Right renal cortex interstitium (tissue), 3 donors: ENCODE measurements at regions not wholly inside any gene's neighbourhood (a gene's known extent, or its start where the extent isn't known, plus 50 kb on each side); places are given as distances from the start of the nearest gene placed in this dataset.

ENCODE experiments used
- DNase-seq, 3 donors: peaks; one replicate each; pipeline ENCODE4 v3.0.0-alpha.2; 2013; ENCODE audit warnings: low read depth in 3 of 3, low spot score in 2 of 3

GRCh38 chr22:48288376-48288940 is 1526.0 kb downstream of the TBC1D22A start:
- no peak for DNase-seq

- DNase-seq = no peak
Observed at GRCh38 chr22:48287031-48287430, 1524.6 kb downstream of the TBC1D22A start.

- no peak for DNase-seq
Observed at GRCh38 chr22:48284671-48285070, 1522.2 kb downstream of the TBC1D22A start.

DNA sequence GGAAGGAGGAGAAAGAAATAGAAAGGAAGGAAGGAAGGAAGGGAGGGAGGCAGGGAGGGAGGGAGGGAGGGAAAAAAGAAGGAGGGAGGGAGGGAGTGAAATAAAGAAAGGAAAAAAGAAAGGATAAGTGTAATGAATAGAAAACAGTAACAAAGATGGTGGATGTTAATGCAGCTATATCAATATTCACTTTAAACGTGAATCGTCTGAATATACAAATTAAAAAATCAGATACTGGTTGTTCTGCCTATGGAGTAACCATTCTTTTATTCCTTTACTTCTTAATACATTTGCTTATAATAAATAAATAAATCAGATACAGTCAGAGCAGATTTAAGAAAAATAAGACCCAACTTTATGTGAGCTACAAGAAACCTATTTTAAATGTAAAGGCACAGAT is 1520.4 kb downstream of the TBC1D22A start:
- DNase-seq = no peak

- DNase-seq = no peak
Observed at GRCh38 chr22:48279461-48279756, 1517.0 kb downstream of the TBC1D22A start.

- no peak for DNase-seq
Observed at GRCh38 chr22:48278620-48279460, 1516.4 kb downstream of the TBC1D22A start.

DNA sequence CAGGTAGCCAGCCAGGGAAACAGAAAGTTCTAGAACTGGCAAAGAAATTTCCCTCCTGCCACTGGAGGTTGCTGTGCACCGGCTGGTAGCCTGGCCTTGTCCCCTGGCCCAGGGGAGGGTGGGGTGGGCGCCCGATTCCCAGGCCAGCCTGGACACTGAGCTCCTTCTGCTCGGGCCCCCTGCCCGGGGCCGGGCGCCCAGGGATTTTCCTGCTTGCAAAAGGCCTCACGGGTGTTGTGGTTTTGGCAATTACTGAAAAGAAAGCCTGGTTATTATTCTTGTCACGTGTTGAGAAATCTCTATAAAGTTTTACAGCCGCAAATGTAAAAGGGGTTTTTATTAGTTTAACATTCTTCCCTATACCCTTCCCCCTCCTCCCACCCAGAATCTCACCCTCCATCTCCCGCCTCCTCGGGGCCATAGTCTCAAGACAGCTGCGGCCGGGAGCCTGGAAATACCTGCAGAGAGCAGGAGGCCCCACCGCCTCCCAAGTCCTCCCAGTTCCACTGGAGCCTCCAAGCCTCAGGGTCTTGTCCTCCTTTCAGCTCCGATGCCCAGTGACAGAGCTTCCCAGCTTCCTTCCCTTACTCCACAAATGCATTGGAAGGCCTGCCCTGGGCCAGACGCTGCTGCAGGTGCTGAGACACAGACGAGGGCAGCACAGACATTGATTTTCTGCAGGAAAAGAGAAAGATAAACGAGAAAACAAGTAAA is 1515.6 kb downstream of the TBC1D22A start:
- no peak for DNase-seq

DNA sequence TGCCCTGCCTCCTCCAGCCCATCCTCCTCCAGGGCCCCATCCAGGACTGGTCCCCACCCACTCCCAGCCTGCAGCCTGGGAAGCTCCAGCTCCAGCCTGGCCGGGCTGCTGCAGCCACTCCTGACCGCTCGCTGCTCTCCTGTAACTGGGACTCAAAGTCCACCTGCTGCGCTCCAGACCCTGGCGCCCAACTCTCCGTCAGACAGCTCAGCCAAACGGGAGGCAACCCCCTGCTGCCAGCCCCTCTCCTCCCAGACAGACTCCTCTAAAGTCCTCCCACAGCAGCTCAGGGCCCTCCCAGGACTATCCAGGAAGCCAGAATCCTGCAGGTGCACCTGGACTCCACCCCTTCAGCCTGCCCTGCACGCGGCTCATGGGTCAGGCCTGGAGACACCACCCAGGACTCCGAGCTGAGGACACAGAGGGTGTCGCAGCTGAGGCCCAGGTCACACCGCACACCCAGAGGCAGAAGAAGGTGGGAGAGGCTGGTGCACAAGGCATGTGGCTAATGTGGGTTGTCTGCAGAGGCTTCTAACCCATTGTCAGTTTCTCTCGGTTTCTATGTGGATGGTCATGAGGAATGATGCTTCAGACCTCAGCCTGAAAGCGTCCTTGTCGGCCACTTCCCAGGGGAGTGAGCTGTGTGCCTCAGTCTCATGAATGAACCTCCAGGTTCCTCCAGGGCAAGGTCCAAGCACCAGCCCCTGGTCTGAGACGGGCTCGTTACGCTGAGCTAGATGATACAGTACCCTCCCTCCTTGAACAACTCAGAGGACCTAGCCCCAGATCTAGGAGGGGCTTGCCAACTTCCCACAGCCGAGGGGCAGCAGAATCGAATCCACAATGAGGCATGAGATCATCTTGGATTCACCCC is 1514.8 kb downstream of the TBC1D22A start:
- no peak for DNase-seq

- no peak for DNase-seq
Observed at GRCh38 chr22:48275412-48275811, 1513.0 kb downstream of the TBC1D22A start.

DNA sequence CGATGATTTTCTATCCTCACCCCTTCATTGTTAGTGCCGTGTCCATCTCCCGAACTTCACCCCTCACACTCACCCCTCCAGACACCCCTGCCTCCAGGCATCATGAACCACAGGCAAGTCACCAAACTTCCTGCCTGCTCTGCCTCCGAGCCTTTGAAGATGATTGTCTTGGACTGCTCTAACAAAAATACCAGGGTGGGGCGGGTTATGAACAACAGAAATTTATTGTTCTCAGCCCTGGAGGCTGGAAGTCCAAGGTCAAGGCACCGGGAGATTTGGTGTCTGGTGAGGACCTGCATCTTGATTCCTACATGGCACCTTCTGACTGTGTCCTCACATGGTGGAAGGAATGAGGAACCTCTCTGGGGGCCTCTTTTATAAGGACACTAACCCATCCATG is 1508.3 kb downstream of the TBC1D22A start:
- no peak for DNase-seq

DNA sequence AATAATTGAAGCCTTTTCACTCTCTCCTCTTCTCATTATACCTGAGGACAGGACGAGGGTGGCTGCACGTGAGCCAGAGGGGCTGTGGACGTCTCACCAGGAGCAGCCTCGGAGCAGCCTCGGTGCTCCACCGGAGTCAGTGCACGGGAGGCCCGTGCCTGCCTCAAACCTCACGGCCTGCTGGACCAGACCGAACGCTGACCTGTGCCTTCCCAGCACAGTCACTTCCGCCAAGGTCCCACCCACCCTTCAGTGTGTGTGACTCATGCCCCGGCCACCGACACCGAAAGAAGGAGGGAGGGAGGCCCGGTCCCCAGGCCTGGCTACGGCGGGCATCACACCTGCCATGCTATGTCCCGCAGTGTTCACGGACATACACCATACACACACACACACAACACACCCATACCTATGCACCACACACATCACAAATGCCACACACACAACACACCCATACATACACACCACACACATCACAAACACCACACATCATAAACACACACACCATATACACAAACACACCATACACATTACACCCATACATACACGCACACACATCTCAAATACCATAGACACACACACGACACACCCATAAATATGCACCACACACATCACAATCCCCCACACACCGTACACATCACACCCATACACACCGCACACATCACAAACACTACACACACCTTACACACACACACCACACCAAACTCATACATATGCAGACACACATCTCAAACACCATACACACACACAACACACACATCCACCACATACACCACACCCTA is 1506.5 kb downstream of the TBC1D22A start:
- no peak for DNase-seq

DNA sequence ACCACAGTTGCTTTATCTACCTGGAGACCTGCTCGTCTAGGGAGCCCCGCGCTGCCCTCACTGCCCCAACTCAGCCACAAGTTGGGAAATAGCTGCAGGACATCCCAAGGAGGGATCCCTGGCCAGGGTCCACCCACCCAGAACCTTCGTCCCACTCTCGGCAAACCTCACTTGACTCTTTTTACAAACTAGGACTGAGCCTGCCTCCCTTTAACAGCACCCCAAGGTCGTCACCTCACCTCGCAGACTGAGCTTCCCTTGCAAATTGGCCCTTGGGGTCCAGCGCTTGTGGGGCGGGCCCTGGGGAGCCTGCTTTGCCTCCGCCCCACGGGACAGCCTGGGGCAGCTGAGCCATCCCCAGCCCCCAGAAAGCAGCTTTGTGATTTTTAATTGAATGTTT is 1505.8 kb downstream of the TBC1D22A start:
- DNase-seq = no peak

DNA sequence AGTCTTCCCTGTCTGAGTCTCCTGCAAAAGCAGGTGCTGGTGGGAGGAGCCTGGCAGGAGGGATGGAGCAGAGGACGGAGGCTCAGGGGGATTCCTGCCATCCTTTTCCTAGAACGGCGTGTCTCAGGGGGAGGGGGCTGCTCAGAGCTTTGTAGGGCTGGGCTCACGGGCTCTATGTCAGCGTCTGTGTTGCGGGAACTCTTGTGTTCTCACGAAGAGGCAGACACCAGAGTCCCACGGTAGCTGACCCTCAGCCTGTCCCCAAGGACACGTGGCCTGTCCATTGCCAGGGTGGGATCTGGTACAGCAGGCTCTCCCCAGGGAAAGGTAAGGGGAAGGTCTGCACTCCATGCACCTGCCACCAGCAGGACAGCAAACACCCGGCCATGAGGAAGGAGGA is 1505.2 kb downstream of the TBC1D22A start:
- no peak for DNase-seq

DNA sequence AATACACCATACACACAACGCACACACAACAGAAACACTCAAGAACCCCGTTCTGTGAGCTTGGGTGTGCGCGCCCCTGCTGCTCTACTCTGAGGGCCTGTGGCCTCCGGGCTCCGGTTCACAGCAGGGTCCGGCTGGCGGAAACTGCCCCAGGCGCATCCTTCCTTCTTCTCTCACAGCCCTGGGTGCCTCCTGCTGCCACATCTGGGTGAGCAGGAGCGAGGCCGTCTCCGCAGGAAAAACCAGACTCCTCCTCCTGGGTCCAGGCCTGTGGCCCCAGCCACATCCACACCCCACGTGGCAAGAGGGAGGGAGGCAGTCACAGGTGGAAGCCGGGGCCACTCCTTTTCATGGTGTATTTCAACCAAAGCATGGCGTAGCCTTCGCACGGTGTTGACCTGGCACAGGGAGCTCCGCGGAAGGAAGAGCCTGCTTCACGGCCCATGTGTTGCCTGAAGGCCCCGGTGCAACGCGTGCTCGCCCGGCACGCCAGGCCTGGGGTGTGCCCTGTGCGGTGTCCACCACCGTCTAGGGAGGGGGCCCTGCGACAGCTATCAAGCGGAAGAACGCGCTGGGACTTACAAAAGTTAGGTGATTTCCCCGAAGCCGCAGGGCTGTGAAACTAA is 1502.7 kb downstream of the TBC1D22A start:
- DNase-seq = no peak

- DNase-seq = no peak
Observed at GRCh38 chr22:48264586-48264985, 1502.1 kb downstream of the TBC1D22A start.

DNA sequence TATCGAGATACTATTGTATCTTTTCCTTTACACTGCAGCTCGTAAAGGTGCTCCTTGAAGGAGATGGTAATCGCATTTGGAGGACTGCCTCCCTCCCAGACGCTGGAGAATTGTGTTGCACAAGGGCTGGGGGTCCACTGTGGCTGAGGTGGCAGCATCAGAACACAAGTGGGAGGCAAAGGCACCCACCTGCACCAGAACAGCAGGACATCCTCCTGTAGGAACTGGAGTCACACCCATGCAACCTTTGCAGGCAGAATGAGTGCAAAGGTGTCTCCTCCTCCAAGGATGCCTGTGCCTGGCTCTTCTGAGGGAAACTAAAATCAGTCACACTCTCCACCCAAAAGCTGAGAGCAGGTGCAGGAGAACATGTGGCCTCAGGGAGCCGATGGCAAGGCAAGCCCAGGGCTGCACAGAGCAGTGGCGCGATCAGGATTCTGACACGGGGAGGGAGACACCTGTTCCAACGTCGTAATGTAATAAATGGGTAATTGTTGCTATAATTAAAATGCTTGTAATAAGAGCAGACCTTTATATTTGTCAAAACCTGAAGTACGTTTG is 1501.4 kb downstream of the TBC1D22A start:
- no peak for DNase-seq

GRCh38 chr22:48263431-48263765 is 1500.9 kb downstream of the TBC1D22A start:
- no peak for DNase-seq

GRCh38 chr22:48262596-48263430 is 1500.4 kb downstream of the TBC1D22A start:
- DNase-seq = no peak

GRCh38 chr22:48261706-48262105 is 1499.3 kb downstream of the TBC1D22A start:
- DNase-seq = no peak
